Liver (tissue), 3 donors: ENCODE measurements at regions not wholly inside any gene's neighbourhood (a gene's known extent, or its start where the extent isn't known, plus 50 kb on each side); places are given as distances from the start of the nearest gene placed in this dataset.

Experiments
- ATF3 ChIP-seq: IDR thresholded peaks from 2 replicates; pipeline ENCODE4 v1.6.1; 2016; ENCODE audit warnings: antibody characterized with exemption
- CTCF ChIP-seq: fragments of 150-350 bp; IDR thresholded peaks from 2 replicates; pipeline ENCODE4 v1.5.1; 2017; ENCODE audit warnings: improper control_type of control experiment, low read depth, low read length; ENCODE audit not compliant: missing input control
- GABPA ChIP-seq, 2 donors: IDR thresholded peaks in 1 of 2; conservative IDR thresholded peaks in 1 of 2; 2 replicates each; pipeline ENCODE4 v1.6.1; 2016; ENCODE audit warnings: antibody characterized with exemption in 2 of 2, mild to moderate bottlenecking in 1 of 2, moderate library complexity in 1 of 2
- HNF4A ChIP-seq, 2 donors: conservative IDR thresholded peaks; 2 replicates each; pipeline ENCODE4 v1.6.1; 2016; ENCODE audit warnings: antibody characterized with exemption in 2 of 2, mild to moderate bottlenecking in 2 of 2
- JUND ChIP-seq, 2 donors: IDR thresholded peaks; 2 replicates each; pipeline ENCODE4 v1.6.1; 2016; ENCODE audit warnings: antibody characterized with exemption in 2 of 2
- MAX ChIP-seq: IDR thresholded peaks from 2 replicates; pipeline ENCODE4 v1.6.1; 2016; ENCODE audit warnings: antibody characterized with exemption
- RAD21 ChIP-seq, 2 donors: IDR thresholded peaks; 2 replicates each; pipeline ENCODE4 v1.6.1; 2016; ENCODE audit warnings: antibody characterized with exemption in 2 of 2, mild to moderate bottlenecking in 2 of 2
- REST ChIP-seq: IDR thresholded peaks from 2 replicates; pipeline ENCODE4 v1.6.1; 2016; ENCODE audit warnings: antibody characterized with exemption, mild to moderate bottlenecking
- SP1 ChIP-seq: IDR thresholded peaks from 2 replicates; pipeline ENCODE4 v1.6.1; 2018; ENCODE audit warnings: antibody characterized with exemption, mild to moderate bottlenecking
- TAF1 ChIP-seq: conservative IDR thresholded peaks from 2 replicates; pipeline ENCODE4 v1.6.1; 2016; ENCODE audit warnings: antibody characterized with exemption, mild to moderate bottlenecking
- YY1 ChIP-seq: IDR thresholded peaks from 2 replicates; pipeline ENCODE4 v1.6.1; 2016; ENCODE audit warnings: antibody characterized with exemption, mild to moderate bottlenecking
- donor health status: healthy.
- donor health status: healthy.

GRCh38 chr13:103255587-103256301, 189.5 kb upstream of the SLC10A2 start:
- no peak for TF ChIP-seq CTCF
- no peak for TF ChIP-seq RAD21 (IDR thresholded peaks at IDR 0.05)
- TF ChIP-seq SP1: no peak
- no peak for TF ChIP-seq GABPA (IDR thresholded peaks at IDR 0.05 in 1 of 2, conservative IDR thresholded peaks at IDR 0.05 in 1 of 2)
- no peak for TF ChIP-seq MAX
- TF ChIP-seq YY1: no peak
- TF ChIP-seq JUND (IDR thresholded peaks at IDR 0.05): no peak
- TF ChIP-seq ATF3: no peak
- TF ChIP-seq REST: no peak
- TF ChIP-seq HNF4A (conservative IDR thresholded peaks at IDR 0.05): no peak
- TF ChIP-seq TAF1: no peak
